ENCODE measurements at regions not wholly inside any gene's neighbourhood (a gene's known extent, or its start where the extent isn't known, plus 50 kb on each side); places are given as distances from the start of the nearest gene placed in this dataset.

DNA sequence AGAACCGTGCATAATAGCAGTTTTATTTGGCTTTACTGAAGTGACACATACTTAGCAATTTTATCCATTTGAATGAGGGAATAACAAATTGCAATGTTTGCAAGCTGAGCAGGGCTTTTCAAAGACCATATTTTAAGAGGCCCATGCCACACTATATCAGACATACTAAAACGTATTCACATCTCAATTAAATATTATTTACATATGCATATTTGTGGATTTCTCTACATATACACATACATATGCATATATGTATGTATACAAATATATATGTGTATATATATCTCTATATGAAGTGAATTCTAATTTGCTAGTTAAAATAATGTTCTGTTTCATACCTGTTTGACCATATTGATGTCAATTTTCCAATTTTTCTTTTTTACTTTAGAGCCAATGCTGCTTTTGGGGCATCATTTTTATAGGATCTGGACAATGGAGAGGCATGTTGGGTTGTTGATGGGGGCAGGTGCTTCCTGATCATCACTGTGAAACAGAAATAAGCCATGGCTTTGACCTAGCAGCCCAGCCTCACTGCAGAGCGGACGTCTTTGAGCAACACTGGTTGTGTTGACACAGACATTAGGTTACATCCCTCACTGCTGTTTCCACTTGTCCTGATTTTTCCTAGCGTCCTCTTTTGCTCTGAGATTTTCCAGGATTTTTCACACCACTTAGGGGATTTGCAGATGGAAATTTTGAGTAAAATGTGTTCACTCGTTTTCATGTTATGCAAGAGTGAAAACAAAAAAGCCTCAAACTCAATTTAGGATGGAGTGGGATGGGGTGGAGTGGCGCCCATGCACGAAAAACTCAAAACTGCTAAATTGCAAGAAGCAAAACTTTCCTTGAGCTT, 56.9 kb downstream of the RDH14 start:
- Mint-ChIP-seq H3K4me3 (no peak overlapping the region), H3K4me1 (peaks cover 2% of the 10 kb centered on the region), H3K36me3 (ENCODE audit: low read depth) (no peaks in the 10 kb centered on the region), H3K27me3 (peaks cover 51% of the 10 kb centered on the region), H3K27ac (no peak overlapping the region)
- DNase-seq = no peak
- no peaks in the 10 kb centered on the region for H3K9me3 ChIP-seq (ENCODE audit: control insufficient read depth, low read length, poor library complexity, severe bottlenecking)
- no peak for ATAC-seq

DNA sequence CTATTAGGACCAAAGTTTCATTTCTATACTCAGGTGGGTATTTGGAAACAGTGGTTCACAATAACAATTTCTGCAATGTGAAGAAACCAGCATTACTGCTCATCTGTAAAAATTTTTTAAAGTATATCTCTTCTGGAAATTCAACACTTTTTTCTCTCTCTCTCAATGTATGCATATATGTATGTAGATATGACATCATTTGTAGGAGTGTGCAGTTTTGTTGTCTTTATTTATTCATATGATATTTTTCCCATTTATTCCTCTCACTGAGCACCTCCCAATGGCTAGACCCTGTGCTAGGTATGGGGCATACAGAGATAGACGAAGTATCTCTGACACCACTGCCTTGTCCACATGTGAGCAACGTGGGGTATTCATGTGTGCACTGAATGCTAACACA, 58.3 kb downstream of the RDH14 start:
- ATAC-seq (no peak), DNase-seq (no peak)
- H3K36me3 Mint-ChIP-seq (ENCODE audit: low read depth) = no peaks in the 10 kb centered on the region
- H3K9me3 ChIP-seq (ENCODE audit: control insufficient read depth, low read length, poor library complexity, severe bottlenecking) = no peaks in the 10 kb centered on the region
- H3K27ac Mint-ChIP-seq = no peak overlapping the region
- H3K4me1 Mint-ChIP-seq = peaks cover 2% of the 10 kb centered on the region
- H3K27me3 Mint-ChIP-seq = peaks cover 50% of the 10 kb centered on the region
- no peak overlapping the region for H3K4me3 Mint-ChIP-seq

DNA sequence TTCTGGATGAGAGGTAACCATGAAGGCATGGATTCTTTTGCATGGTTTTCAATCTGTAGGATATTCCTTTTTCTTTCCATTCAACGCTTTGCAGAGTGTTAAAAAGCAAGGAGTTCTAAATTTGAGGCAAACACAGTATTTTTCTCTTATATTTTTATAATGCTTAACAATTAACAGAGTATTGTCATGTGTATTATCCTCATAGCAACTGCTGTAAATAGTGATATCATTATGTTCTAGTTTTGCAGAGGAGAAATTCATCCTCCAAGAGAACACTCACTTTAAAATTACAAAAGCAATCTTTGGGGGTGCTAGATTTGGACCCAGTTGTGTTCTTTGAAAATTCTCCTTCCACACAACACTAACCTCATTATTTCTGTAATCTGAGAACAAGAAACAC, 58.7 kb downstream of the RDH14 start:
- no peaks in the 10 kb centered on the region for H3K36me3 Mint-ChIP-seq (ENCODE audit: low read depth)
- H3K27ac Mint-ChIP-seq = no peak overlapping the region
- no peak overlapping the region for H3K4me3 Mint-ChIP-seq
- DNase-seq = no peak
- peaks cover 49% of the 10 kb centered on the region for H3K27me3 Mint-ChIP-seq
- H3K4me1 Mint-ChIP-seq = no peaks in the 10 kb centered on the region
- no peaks in the 10 kb centered on the region for H3K9me3 ChIP-seq (ENCODE audit: control insufficient read depth, low read length, poor library complexity, severe bottlenecking)
- no peak for ATAC-seq

DNA sequence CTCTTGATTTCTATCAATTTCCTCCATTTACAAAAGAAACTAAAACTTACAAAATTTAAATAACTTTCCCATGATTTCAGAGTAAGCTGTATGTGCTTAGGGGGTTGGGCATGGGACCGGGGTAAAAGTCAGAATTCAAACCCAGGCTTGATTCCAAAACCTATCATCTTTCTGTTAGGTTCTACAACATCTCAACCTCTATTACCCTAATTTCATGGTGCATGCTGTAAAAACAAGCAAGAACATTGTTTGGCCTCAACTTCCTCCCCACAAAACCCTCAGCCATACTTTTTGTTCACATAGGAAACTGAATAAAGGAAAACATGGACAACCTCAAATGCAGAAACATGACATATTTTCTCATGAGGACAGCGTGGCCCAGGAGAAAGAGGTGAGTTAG, 59.3 kb downstream of the RDH14 start:
- H3K4me3 Mint-ChIP-seq = no peak overlapping the region
- no peaks in the 10 kb centered on the region for H3K36me3 Mint-ChIP-seq (ENCODE audit: low read depth)
- no peaks in the 10 kb centered on the region for H3K9me3 ChIP-seq (ENCODE audit: control insufficient read depth, low read length, poor library complexity, severe bottlenecking)
- ATAC-seq (no peak), DNase-seq (no peak)
- no peaks in the 10 kb centered on the region for H3K4me1 Mint-ChIP-seq
- no peak overlapping the region for H3K27ac Mint-ChIP-seq
- peaks cover 55% of the 10 kb centered on the region for H3K27me3 Mint-ChIP-seq

DNA sequence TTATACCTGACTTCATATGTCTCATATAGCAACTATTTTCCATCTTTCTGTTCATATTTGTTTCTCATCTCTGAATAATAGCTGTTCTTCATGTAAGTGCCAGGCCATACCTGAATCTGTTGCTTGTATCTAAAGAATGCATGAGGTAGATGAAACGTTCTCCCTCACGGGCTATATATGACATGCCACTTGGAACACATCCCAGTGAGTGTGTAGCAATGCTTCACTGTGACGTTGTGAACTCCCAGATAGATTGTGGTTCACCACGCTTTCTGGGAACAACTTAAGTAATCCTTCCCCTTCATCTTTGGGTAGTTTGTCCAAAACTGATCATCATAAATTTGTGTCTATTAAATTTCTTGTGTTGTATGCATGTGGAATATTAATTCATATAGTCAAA, 60.1 kb downstream of the RDH14 start:
- Mint-ChIP-seq H3K27ac (no peak overlapping the region), H3K4me1 (no peaks in the 10 kb centered on the region), H3K36me3 (ENCODE audit: low read depth) (no peaks in the 10 kb centered on the region), H3K27me3 (peaks cover 55% of the 10 kb centered on the region), H3K4me3 (no peak overlapping the region)
- DNase-seq (no peak), ATAC-seq (no peak)
- H3K9me3 ChIP-seq (ENCODE audit: control insufficient read depth, low read length, poor library complexity, severe bottlenecking) = no peaks in the 10 kb centered on the region

DNA sequence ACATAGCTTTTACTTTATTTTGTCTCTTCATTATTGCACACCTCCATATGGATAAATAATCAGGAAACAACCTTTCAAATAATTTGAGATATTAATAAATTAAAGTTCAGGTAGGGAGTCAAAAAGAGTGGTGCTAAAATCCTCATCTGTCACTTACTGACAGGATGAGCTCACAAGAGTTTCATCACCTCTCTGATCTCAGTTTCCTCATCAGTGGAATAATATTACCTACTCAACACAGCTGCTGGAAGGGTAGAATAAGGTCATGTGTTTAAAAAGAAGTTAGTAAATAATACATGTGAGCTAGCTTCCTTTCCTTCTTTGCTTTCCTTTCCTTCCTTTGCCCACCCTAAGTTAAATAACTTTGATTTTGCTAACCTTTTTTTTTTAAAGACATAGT, 61.9 kb downstream of the RDH14 start:
- DNase-seq (no peak), ATAC-seq (no peak)
- Mint-ChIP-seq H3K36me3 (ENCODE audit: low read depth) (no peaks in the 10 kb centered on the region), H3K27me3 (peaks cover 59% of the 10 kb centered on the region), H3K27ac (no peak overlapping the region), H3K4me3 (no peak overlapping the region), H3K4me1 (no peaks in the 10 kb centered on the region)
- H3K9me3 ChIP-seq (ENCODE audit: control insufficient read depth, low read length, poor library complexity, severe bottlenecking) = no peaks in the 10 kb centered on the region

DNA sequence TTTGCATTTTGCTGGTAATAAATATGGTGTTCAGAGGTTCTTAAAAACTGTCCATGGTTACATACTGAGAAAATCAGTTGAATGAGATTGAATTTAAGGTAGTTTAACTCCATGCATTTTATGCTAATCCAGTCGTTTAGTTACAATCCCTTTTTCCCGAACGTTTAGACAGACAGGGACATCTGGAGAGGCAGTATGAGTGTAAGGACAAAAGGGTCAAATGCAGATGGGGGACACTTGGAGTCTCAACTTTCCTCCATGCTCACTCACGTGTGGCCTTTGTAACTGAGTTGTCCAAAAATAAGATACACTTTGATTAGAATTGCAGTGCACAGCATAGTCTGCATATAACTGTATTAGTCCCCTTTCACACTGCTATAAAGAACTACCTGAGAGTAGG, 63.9 kb downstream of the RDH14 start:
- Mint-ChIP-seq H3K4me1 (no peaks in the 10 kb centered on the region), H3K36me3 (ENCODE audit: low read depth) (no peaks in the 10 kb centered on the region), H3K27ac (no peak overlapping the region), H3K4me3 (no peak overlapping the region), H3K27me3 (peaks cover 67% of the 10 kb centered on the region)
- DNase-seq (no peak), ATAC-seq (no peak)
- H3K9me3 ChIP-seq (ENCODE audit: control insufficient read depth, low read length, poor library complexity, severe bottlenecking) = no peaks in the 10 kb centered on the region

DNA sequence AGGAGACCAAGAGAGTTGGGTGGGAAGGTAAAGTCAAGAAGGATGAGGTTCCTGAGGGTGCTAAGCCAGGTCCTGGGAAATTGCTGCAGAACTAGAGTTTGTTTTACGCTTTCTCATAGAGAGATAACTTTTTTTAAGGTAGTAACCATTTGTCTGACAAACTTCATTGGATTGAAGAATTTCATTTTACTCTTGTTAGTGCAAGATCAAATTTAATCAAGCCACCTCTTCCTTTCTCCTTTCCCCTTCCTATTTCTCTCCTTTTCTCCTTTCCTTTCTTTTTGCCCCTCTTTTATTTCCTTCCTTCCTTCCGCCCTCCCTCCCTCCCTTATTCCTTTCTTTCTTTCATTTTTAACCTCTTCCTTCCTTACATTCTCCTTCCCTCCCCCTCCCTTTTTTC, 65.4 kb downstream of the RDH14 start:
- H3K27me3 Mint-ChIP-seq = peaks cover 68% of the 10 kb centered on the region
- H3K36me3 Mint-ChIP-seq (ENCODE audit: low read depth) = no peaks in the 10 kb centered on the region
- no peak overlapping the region for H3K4me3 Mint-ChIP-seq
- H3K27ac Mint-ChIP-seq = no peak overlapping the region
- H3K4me1 Mint-ChIP-seq = no peaks in the 10 kb centered on the region
- DNase-seq = no peak
- no peaks in the 10 kb centered on the region for H3K9me3 ChIP-seq (ENCODE audit: control insufficient read depth, low read length, poor library complexity, severe bottlenecking)
- no peak for ATAC-seq

DNA sequence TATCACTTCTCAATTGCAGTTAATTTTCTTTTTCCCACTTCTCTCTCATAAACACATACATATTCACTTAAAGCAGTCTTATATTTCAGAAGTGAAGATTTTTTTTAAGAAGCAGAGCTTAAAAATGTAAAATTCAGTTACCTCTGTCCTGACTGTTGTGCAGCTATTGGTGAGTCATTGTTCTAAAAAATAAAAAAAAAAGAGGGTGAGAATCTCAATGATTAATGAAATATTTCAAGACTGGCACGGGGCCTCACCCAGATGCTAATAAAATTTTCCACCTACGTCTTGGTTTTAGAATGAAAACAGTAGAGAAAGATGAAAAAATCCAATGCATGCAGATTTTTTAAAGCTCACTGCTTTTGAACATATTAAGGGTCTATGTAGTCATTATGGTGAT, 67.7 kb downstream of the RDH14 start:
- H3K27me3 Mint-ChIP-seq = peaks cover 63% of the 10 kb centered on the region
- H3K4me1 Mint-ChIP-seq = no peaks in the 10 kb centered on the region
- no peak overlapping the region for H3K4me3 Mint-ChIP-seq
- no peak for ATAC-seq
- H3K36me3 Mint-ChIP-seq (ENCODE audit: low read depth) = no peaks in the 10 kb centered on the region
- no peak for DNase-seq
- no peaks in the 10 kb centered on the region for H3K9me3 ChIP-seq (ENCODE audit: control insufficient read depth, low read length, poor library complexity, severe bottlenecking)
- no peak overlapping the region for H3K27ac Mint-ChIP-seq

DNA sequence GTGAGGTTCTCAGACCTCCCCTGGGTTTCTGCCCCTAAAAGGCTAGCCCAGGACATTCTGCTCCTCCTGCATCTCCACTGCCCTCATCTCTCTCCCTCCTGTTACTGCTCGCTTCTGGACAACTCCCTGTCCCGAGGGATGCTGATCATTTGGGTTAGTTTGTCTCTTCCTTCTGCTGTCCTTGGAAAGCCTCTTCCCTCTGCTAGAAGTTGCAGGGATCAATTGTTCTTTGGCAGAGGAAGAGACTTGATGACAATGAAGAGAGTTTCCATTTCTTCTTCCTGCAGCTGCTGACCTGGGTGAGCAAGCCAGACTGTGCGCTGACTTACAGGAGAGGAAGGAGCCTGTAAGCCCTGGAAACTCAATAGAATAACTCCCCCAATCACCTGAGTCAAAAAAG, 68.9 kb downstream of the RDH14 start:
- ATAC-seq (no peak), DNase-seq (no peak)
- no peak overlapping the region for H3K27ac Mint-ChIP-seq
- H3K4me1 Mint-ChIP-seq = peaks cover 2% of the 10 kb centered on the region
- H3K36me3 Mint-ChIP-seq (ENCODE audit: low read depth) = no peaks in the 10 kb centered on the region
- H3K4me3 Mint-ChIP-seq = no peak overlapping the region
- no peaks in the 10 kb centered on the region for H3K9me3 ChIP-seq (ENCODE audit: control insufficient read depth, low read length, poor library complexity, severe bottlenecking)
- H3K27me3 Mint-ChIP-seq = peaks cover 63% of the 10 kb centered on the region

DNA sequence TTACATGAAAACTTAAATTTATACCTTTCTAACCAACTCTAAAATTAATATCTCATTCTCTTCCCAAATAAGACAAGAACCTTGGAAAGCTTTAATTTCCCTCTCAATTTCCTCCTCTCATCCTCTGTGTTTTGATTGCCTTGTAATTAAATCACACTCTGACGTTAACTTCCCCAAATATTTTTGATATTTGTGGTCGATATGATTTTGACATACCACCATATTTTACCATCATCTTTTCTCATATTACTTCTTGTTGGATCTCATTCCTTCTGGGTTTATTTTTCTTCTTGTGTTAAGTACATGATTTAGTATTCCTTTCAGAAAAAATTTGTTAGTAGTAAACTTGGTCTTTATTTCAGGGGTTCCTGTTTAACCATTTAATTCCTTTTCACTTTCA, 69.6 kb downstream of the RDH14 start:
- DNase-seq = no peak
- H3K27me3 Mint-ChIP-seq = peaks cover 56% of the 10 kb centered on the region

DNA sequence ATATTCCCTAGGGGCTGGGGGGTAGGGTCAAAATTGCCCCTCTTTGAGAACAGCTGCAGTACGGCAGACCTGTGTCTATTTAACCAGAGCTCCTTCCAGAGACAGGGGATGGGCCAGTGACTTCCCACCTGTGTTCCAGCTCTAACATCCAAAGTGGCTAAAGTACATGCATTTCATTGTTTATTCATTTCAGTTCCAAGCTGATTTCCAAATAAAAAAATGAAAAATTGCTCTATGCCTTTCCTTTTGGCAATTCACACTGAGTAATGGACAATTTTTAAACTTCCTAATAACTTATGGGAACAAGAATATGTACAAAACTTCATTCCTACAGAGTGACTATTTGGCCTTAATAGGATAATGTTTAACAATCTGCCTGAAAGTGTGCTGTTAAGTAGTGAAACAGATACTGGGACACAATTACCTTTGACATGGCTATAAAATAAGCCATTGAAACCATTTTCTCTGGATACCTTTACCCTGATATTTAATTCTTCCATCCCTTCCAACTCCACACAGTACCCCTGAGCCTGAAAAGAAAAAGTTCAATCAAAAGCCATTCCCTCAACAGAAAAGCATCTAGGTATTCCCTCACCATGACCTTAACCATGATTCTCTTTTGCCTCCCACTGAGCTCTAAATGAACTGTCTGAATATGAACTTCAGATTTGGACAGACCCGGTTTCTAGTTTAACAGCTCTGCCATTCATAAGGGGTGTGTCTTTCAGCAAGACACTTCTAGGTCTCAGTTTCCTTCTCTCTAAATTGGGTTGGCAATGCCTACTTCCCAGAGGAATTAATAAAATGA, 73.1 kb downstream of the RDH14 start:
- ATAC-seq = no peak
- H3K9me3 ChIP-seq (ENCODE audit: control insufficient read depth, low read length, poor library complexity, severe bottlenecking) = no peaks in the 10 kb centered on the region
- DNase-seq = no peak
- Mint-ChIP-seq H3K4me1 (peaks cover 2% of the 10 kb centered on the region), H3K4me3 (no peak overlapping the region), H3K36me3 (ENCODE audit: low read depth) (no peaks in the 10 kb centered on the region), H3K27ac (no peak overlapping the region), H3K27me3 (peaks cover 25% of the 10 kb centered on the region)

More for the DNA sequence above, 69.6 kb downstream of the RDH14 start:
- H3K4me1 Mint-ChIP-seq = peaks cover 2% of the 10 kb centered on the region
- H3K9me3 ChIP-seq (ENCODE audit: control insufficient read depth, low read length, poor library complexity, severe bottlenecking) = no peaks in the 10 kb centered on the region
- no peak overlapping the region for H3K27ac Mint-ChIP-seq
- no peak overlapping the region for H3K4me3 Mint-ChIP-seq
- H3K36me3 Mint-ChIP-seq (ENCODE audit: low read depth) = no peaks in the 10 kb centered on the region
- ATAC-seq = no peak

DNA sequence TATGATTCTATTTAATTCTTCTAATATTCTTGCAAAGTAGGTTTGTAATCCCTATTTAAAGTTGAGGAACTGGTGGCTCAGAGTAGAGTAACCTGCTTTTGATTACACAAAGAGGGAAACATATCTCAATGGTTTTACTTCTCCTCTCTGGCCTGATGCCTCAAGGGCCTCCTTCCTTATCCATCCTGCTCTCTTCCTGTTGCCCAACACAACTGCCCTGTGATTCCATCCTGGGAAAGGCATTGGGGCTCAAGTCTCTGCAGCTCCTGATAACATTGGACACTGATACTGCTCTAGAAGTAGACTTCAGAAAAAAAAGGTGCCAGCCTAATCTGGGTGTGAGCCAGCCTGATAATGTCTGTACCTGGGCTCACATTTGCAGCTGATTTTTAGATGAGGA, 75.8 kb downstream of the RDH14 start:
- Mint-ChIP-seq H3K4me1 (peaks cover 2% of the 10 kb centered on the region), H3K4me3 (no peak overlapping the region)
- ATAC-seq = no peak

DNA sequence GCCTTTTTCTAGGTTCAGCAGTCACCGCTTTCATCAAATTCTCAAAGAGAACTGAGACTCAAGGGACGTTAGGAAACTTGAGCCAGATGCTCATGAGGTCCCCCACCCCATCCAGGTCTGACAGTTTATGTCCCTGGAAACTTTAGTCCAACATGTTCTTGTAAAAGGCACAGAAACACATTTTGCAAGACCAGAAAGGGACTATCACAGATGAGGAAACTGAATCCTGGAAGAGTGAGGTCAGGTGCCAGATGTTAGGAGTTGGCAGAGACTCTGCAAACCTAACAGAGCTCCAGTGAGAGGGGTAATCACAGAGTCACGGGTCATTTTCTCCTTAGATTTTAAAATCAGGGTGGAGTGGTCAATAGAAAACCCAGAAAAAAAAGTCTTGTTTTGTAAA, 76.6 kb downstream of the RDH14 start:
- ATAC-seq = no peak
- H3K4me3 Mint-ChIP-seq = no peak overlapping the region
- H3K27ac Mint-ChIP-seq = no peak overlapping the region
- no peak for DNase-seq
- H3K36me3 Mint-ChIP-seq (ENCODE audit: low read depth) = no peaks in the 10 kb centered on the region
- H3K4me1 Mint-ChIP-seq = peaks cover 2% of the 10 kb centered on the region
- H3K9me3 ChIP-seq (ENCODE audit: control insufficient read depth, low read length, poor library complexity, severe bottlenecking) = no peaks in the 10 kb centered on the region
- peaks cover 22% of the 10 kb centered on the region for H3K27me3 Mint-ChIP-seq

More for the DNA sequence above, 75.8 kb downstream of the RDH14 start:
- H3K9me3 ChIP-seq (ENCODE audit: control insufficient read depth, low read length, poor library complexity, severe bottlenecking) = no peaks in the 10 kb centered on the region
- no peak for DNase-seq
- H3K27ac Mint-ChIP-seq = no peak overlapping the region
- H3K27me3 Mint-ChIP-seq = peaks cover 23% of the 10 kb centered on the region
- no peaks in the 10 kb centered on the region for H3K36me3 Mint-ChIP-seq (ENCODE audit: low read depth)

Data from T-helper 17 cell (primary cell).